GM12878 (cell line): ENCODE measurements at regions not wholly inside any gene's neighbourhood (a gene's known extent, or its start where the extent isn't known, plus 50 kb on each side); places are given as distances from the start of the nearest gene placed in this dataset.

Experiments
- ATAC-seq: fragments of 200-7000 bp; cut with Tn5 transposase; 3 replicates; pipeline ENCODE4 v1.9.1; 2020; ENCODE audit warnings: mild to moderate bottlenecking, moderate library complexity
- BruUV-seq: library from RNA; stranded (reverse); fragments of 400-500 nt; replicated peaks from 2 replicates; lab custom pipeline; 2021; lab: Mats Ljungman, UMichigan
- CTCF ChIA-PET: fragments of 300-600 bp; sonication (Branson Sonifier 250); formaldehyde crosslinking; extraction: SDS; loops from one replicate; lab custom pipeline; 2021; ENCODE audit warnings: inconsistent platforms; lab: Yijun Ruan, JAX
- POLR2A ChIA-PET: fragments of 350-600 bp; formaldehyde crosslinking; extraction: SDS; loops from one replicate; lab custom pipeline; 2021; ENCODE audit warnings: inconsistent platforms; lab: Charles Lee
- RAD21 ChIA-PET: fragments of 300-600 bp; sonication (Branson Sonifier 250); formaldehyde crosslinking; loops from one replicate; lab custom pipeline; 2023; ENCODE audit warnings: antibody characterized with exemption; ENCODE audit not compliant: unreplicated experiment; lab: Charles Lee
- SMC1A ChIA-PET: fragments of 300-600 bp; sonication (Branson Sonifier 250); formaldehyde crosslinking; loops from one replicate; lab custom pipeline; 2023; ENCODE audit not compliant: unreplicated experiment, uncharacterized antibody; lab: Charles Lee
- DNase-seq: peaks from one replicate; pipeline ENCODE4 v3.0.0-alpha.2; 2011; ENCODE audit warnings: low read depth, low spot score
- FAIRE-seq: peaks from 3 replicates; lab custom pipeline; 2011; peaks lifted over from hg19 to GRCh38; lab: Jason Lieb, UNC
- H2AFZ ChIP-seq: 2 replicates; pipeline ENCODE4 v1.6.0; 2011; ENCODE audit warnings: low read depth, low read length, control low read depth; ENCODE audit not compliant: control insufficient read depth
- H3K27ac ChIP-seq: 2 replicates; pipeline ENCODE4 v1.5.1; 2011; ENCODE audit warnings: control low read depth; ENCODE audit not compliant: control insufficient read depth, insufficient read depth
- H3K27me3 ChIP-seq, 2 experiments: replicated peaks in 1 of 2; 2 replicates each; pipeline versions ENCODE4 v1.6.0 to v1.6.1; 2011; ENCODE audit warnings: low read length in 1 of 2; ENCODE audit not compliant: control insufficient read depth in 2 of 2, insufficient read depth in 2 of 2
- H3K36me3 ChIP-seq, 2 experiments: 2 replicates each; pipeline ENCODE4 v1.5.1; 2011; ENCODE audit warnings: low read length in 1 of 2; ENCODE audit not compliant: control insufficient read depth in 2 of 2, insufficient read depth in 2 of 2
- H3K4me1 ChIP-seq: 2 replicates; pipeline ENCODE4 v1.6.1; 2011; ENCODE audit warnings: mild to moderate bottlenecking, low read length, moderate library complexity, mixed read lengths; ENCODE audit not compliant: control insufficient read depth, insufficient read depth
- H3K4me2 ChIP-seq: 2 replicates; pipeline ENCODE4 v1.6.0; 2011; ENCODE audit warnings: control low read depth; ENCODE audit not compliant: control insufficient read depth, insufficient read depth
- H3K4me3 ChIP-seq: fragments of 200-600 bp; sonication (generic); 2 replicates; pipeline ENCODE4 v1.5.1; 2016
- H3K79me2 ChIP-seq: 2 replicates; pipeline ENCODE4 v1.6.0; 2011; ENCODE audit warnings: low read length; ENCODE audit not compliant: control insufficient read depth, insufficient read depth
- H3K9ac ChIP-seq: 2 replicates; pipeline ENCODE4 v1.8.0; 2011; ENCODE audit warnings: low read length, control low read depth, mixed read lengths; ENCODE audit not compliant: control insufficient read depth, insufficient read depth
- H3K9me3 ChIP-seq: replicated peaks from 3 replicates; pipeline ENCODE4 v1.5.1; 2011; ENCODE audit warnings: mild to moderate bottlenecking, low read length; ENCODE audit not compliant: control insufficient read depth, insufficient read depth
- H4K20me1 ChIP-seq: 2 replicates; pipeline ENCODE4 v1.6.0; 2011; ENCODE audit not compliant: control insufficient read depth, insufficient read depth
- CBFB ChIP-seq: IDR thresholded peaks from 2 replicates; pipeline ENCODE4 v1.6.1; 2016; ENCODE audit warnings: antibody characterized with exemption, low read depth
- ESRRA ChIP-seq: IDR thresholded peaks from 2 replicates; pipeline ENCODE4 v1.6.1; 2012; ENCODE audit warnings: mild to moderate bottlenecking, low read length, improper control_type of control experiment
- FOXM1 ChIP-seq: IDR thresholded peaks from 2 replicates; pipeline ENCODE4 v1.6.1; 2012; ENCODE audit warnings: low read depth, mild to moderate bottlenecking, inconsistent platforms, low read length, moderate library complexity
- GABPA ChIP-seq: IDR thresholded peaks from 2 replicates; pipeline ENCODE4 v1.6.1; 2014; ENCODE audit warnings: antibody characterized with exemption, low read depth, mild to moderate bottlenecking, inconsistent platforms
- HDAC2 ChIP-seq: fragments of 200-600 bp; sonication (generic); IDR thresholded peaks from 2 replicates; pipeline ENCODE4 v1.6.1; 2017
- IKZF2 ChIP-seq, 2 experiments: fragments of 450-650 bp; IDR thresholded peaks; 2 replicates each; pipeline ENCODE4 v1.6.1; 2017; ENCODE audit warnings: mild to moderate bottlenecking in 2 of 2, moderate library complexity in 2 of 2
- KAT2A ChIP-seq: conservative IDR thresholded peaks from 2 replicates; pipeline ENCODE4 v1.6.1; 2011; ENCODE audit warnings: low read depth, low read length; ENCODE audit not compliant: control insufficient read depth
- POLR2A ChIP-seq: IDR thresholded peaks from 2 replicates; pipeline ENCODE4 v1.6.1; 2011; ENCODE audit warnings: low read depth, mild to moderate bottlenecking, low read length
- RB1 ChIP-seq: fragments of 450-650 bp; formaldehyde crosslinking; IDR thresholded peaks from 2 replicates; pipeline ENCODE4 v1.6.1; 2017; ENCODE audit warnings: mild to moderate bottlenecking, borderline replicate concordance
- WGBS: methylation state at CpG from one replicate; pipeline ENCODE4 v1.1.6; 2016; ENCODE audit warnings: low lambda C conversion rate; ENCODE audit not compliant: insufficient replicate concordance, insufficient coverage; ENCODE audit errors: missing lambda C conversion rate; 5-methylcytosine and 5-hydroxymethylcytosine counted together
- in situ Hi-C: fragments of 300-500 bp; cut with MboI; formaldehyde crosslinking; loops from 9 replicates; pipeline ENCODE4 v1.14.3; 2018; ENCODE audit warnings: mixed read lengths
- intact Hi-C: fragments of 100-400 bp; cut with micrococcal nuclease; formaldehyde crosslinking; loops from one replicate; pipeline ENCODE4 v1.14.2; 2022; ENCODE audit not compliant: unreplicated experiment
- TF ChIP-seq, protein P1 (sequence below): IDR thresholded peaks from 2 replicates; pipeline ENCODE4 v1.6.1; 2012; ENCODE audit warnings: improper control_type of control experiment, low read depth, low read length; ENCODE audit not compliant: insufficient replicate concordance

GRCh38 chr18:33924576-33924975 is 300.1 kb downstream of the NOL4 start:
- 39% methylated on average over 3 of the region's 3 CpGs for WGBS

GRCh38 chr18:33923980-33924379 is 300.7 kb downstream of the NOL4 start:
- no peak overlapping the region for H3K4me3 ChIP-seq
- H3K27me3 ChIP-seq = no peaks in the 10 kb centered on the region
- no peak overlapping the region for H3K4me2 ChIP-seq
- 1% methylated on average over 3 of the region's 3 CpGs for WGBS
- no peak overlapping the region for H3K27ac ChIP-seq
- RAD21 ChIA-PET = no interaction called here
- TF ChIP-seq FOXM1 (no peak), POLR2A (no peak), KAT2A (no peak), GABPA (no peak), CBFB (no peak), RB1 (no peak), ESRRA (no peak), HDAC2 (no peak)
- TF ChIP-seq, protein P1, sequence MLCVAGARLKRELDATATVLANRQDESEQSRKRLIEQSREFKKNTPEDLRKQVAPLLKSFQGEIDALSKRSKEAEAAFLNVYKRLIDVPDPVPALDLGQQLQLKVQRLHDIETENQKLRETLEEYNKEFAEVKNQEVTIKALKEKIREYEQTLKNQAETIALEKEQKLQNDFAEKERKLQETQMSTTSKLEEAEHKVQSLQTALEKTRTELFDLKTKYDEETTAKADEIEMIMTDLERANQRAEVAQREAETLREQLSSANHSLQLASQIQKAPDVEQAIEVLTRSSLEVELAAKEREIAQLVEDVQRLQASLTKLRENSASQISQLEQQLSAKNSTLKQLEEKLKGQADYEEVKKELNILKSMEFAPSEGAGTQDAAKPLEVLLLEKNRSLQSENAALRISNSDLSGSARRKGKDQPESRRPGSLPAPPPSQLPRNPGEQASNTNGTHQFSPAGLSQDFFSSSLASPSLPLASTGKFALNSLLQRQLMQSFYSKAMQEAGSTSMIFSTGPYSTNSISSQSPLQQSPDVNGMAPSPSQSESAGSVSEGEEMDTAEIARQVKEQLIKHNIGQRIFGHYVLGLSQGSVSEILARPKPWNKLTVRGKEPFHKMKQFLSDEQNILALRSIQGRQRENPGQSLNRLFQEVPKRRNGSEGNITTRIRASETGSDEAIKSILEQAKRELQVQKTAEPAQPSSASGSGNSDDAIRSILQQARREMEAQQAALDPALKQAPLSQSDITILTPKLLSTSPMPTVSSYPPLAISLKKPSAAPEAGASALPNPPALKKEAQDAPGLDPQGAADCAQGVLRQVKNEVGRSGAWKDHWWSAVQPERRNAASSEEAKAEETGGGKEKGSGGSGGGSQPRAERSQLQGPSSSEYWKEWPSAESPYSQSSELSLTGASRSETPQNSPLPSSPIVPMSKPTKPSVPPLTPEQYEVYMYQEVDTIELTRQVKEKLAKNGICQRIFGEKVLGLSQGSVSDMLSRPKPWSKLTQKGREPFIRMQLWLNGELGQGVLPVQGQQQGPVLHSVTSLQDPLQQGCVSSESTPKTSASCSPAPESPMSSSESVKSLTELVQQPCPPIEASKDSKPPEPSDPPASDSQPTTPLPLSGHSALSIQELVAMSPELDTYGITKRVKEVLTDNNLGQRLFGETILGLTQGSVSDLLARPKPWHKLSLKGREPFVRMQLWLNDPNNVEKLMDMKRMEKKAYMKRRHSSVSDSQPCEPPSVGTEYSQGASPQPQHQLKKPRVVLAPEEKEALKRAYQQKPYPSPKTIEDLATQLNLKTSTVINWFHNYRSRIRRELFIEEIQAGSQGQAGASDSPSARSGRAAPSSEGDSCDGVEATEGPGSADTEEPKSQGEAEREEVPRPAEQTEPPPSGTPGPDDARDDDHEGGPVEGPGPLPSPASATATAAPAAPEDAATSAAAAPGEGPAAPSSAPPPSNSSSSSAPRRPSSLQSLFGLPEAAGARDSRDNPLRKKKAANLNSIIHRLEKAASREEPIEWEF = no peak
- TF ChIP-seq, all 136 proteins: peak for 0
- no peaks in the 10 kb centered on the region for H3K36me3 ChIP-seq
- no peak overlapping the region for H2AFZ ChIP-seq
- no peak overlapping the region for H3K9ac ChIP-seq
- ATAC-seq (no peak; the same call in 2 of the 3 replicates), FAIRE-seq (no peak), DNase-seq (no peak)
- in situ Hi-C loops (no loop called here), intact Hi-C loops (no loop called here)
- no peaks in the 10 kb centered on the region for H3K4me1 ChIP-seq
- ChIA-PET SMC1A (no interaction called here), CTCF (no interaction called here), POLR2A (no interaction called here)
- no peaks in the 10 kb centered on the region for H4K20me1 ChIP-seq
- H3K9me3 ChIP-seq = no peaks in the 10 kb centered on the region
- no TSS peak for BruUV-seq
- H3K79me2 ChIP-seq = no peaks in the 10 kb centered on the region

More at GRCh38 chr18:33924576-33924975, 300.1 kb downstream of the NOL4 start:
- in situ Hi-C loops = no loop called here
- ChIA-PET CTCF (interaction anchor here (0.6 to 1.4 kb wide), 3 partner anchors 85 to 847 kb away, joined by 3 to 5 read pairs (median 3); no protein-coding TSS in a partner anchor), SMC1A (interaction anchor here (1.1 kb wide), 1 partner anchor 10 kb away, joined by 3 read pairs; no protein-coding TSS in a partner anchor), RAD21 (no interaction called here), POLR2A (no interaction called here)
- Histone ChIP-seq H3K4me1 (no peaks in the 10 kb centered on the region), H3K9ac (no peak overlapping the region), H3K36me3 (no peaks in the 10 kb centered on the region), H3K79me2 (no peaks in the 10 kb centered on the region), H3K4me3 (no peak overlapping the region), H3K9me3 (no peaks in the 10 kb centered on the region), H2AFZ (no peak overlapping the region), H3K27me3 (no peaks in the 10 kb centered on the region), H3K27ac (no peak overlapping the region), H3K4me2 (no peak overlapping the region)
- ATAC-seq (no peak), DNase-seq (no peak), FAIRE-seq (no peak)
- BruUV-seq = no TSS peak
- intact Hi-C loops = no loop called here
- TF ChIP-seq IKZF2 (IDR thresholded peaks at IDR 0.05) = no peak
- TF ChIP-seq, all 136 proteins: peak for 0
- H4K20me1 ChIP-seq = no peaks in the 10 kb centered on the region
